Gastroesophageal sphincter (tissue), 3 donors: ENCODE measurements at regions not wholly inside any gene's neighbourhood (a gene's known extent, or its start where the extent isn't known, plus 50 kb on each side); places are given as distances from the start of the nearest gene placed in this dataset.

Experiments used
- EP300 ChIP-seq: sonication (generic); formaldehyde crosslinking; IDR thresholded peaks from one replicate; pipeline ENCODE4 v1.6.1; 2017; ENCODE audit warnings: antibody characterized with exemption, mild to moderate bottlenecking
- POLR2A ChIP-seq, 2 donors: fragments of 450-650 bp; IDR thresholded peaks; one replicate each; pipeline ENCODE4 v1.6.1; 2017; ENCODE audit warnings: antibody characterized with exemption in 2 of 2, mild to moderate bottlenecking in 2 of 2, moderate library complexity in 1 of 2
- POLR2AphosphoS5 ChIP-seq: sonication (generic); formaldehyde crosslinking; IDR thresholded peaks from one replicate; pipeline ENCODE4 v1.6.1; 2017; ENCODE audit warnings: antibody characterized with exemption
- TF ChIP-seq, protein P1 (sequence below), 4 experiments: fragments of 200-600 bp in 2 of 4; fragments of 450-650 bp in 2 of 4; sonication (generic) in 1 of 4; IDR thresholded peaks; one replicate each; pipeline ENCODE4 v1.5.1; 2017 to 2019; ENCODE audit warnings: antibody characterized with exemption in 4 of 4, mild to moderate bottlenecking in 2 of 4, moderate library complexity in 2 of 4

DNA sequence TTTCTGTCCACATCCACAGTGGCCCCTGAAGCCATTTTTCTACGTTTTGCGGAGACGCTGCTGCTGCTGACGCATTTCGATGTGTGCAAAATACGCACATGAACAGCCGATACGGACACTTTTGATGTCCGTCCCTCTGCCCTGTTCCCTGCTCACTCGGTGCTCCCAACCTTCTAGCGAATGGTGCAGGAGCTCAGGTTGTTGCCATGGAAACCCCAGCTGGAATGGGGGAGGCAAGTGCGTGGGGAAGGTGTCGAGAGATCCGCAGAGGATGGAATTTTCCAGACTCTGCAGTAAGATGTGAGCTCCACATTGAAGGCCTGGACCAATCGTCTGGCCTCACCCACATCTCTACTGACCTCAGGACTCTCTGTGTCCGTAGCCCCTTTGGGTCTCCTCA lies 109.2 kb upstream of the USP29 start:
- TF ChIP-seq POLR2A (IDR thresholded peaks at IDR 0.05), result no peak
- TF ChIP-seq, protein P1, sequence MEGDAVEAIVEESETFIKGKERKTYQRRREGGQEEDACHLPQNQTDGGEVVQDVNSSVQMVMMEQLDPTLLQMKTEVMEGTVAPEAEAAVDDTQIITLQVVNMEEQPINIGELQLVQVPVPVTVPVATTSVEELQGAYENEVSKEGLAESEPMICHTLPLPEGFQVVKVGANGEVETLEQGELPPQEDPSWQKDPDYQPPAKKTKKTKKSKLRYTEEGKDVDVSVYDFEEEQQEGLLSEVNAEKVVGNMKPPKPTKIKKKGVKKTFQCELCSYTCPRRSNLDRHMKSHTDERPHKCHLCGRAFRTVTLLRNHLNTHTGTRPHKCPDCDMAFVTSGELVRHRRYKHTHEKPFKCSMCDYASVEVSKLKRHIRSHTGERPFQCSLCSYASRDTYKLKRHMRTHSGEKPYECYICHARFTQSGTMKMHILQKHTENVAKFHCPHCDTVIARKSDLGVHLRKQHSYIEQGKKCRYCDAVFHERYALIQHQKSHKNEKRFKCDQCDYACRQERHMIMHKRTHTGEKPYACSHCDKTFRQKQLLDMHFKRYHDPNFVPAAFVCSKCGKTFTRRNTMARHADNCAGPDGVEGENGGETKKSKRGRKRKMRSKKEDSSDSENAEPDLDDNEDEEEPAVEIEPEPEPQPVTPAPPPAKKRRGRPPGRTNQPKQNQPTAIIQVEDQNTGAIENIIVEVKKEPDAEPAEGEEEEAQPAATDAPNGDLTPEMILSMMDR (IDR thresholded peaks at IDR 0.05), result no peak
- TF ChIP-seq POLR2AphosphoS5, result no peak
- TF ChIP-seq EP300, result no peak
